ENCODE measurements at regions not wholly inside any gene's neighbourhood (a gene's known extent, or its start where the extent isn't known, plus 50 kb on each side); places are given as distances from the start of the nearest gene placed in this dataset.
"Not testable (repeated sequence)": the region's sequence is repeated elsewhere in the genome, so short reads cannot be mapped to it uniquely, and the experiment has no call there.

GRCh38 chr7:97928844-97929243 lies 56.6 kb upstream of the ASNS start:
- DNase-seq = not testable (repeated sequence)

GRCh38 chr7:97927790-97928748 lies 55.9 kb upstream of the ASNS start:
- DNase-seq = peak; percentile 71

Data from T-helper 9 cell (primary cell).